ENCODE measurements at regions not wholly inside any gene's neighbourhood (a gene's known extent, or its start where the extent isn't known, plus 50 kb on each side); places are given as distances from the start of the nearest gene placed in this dataset.

GRCh38 chr6:29999416-29999815 lies 57.1 kb downstream of the HLA-A start:
- DNase-seq (ENCODE audit: low spot score), result no peak

DNA sequence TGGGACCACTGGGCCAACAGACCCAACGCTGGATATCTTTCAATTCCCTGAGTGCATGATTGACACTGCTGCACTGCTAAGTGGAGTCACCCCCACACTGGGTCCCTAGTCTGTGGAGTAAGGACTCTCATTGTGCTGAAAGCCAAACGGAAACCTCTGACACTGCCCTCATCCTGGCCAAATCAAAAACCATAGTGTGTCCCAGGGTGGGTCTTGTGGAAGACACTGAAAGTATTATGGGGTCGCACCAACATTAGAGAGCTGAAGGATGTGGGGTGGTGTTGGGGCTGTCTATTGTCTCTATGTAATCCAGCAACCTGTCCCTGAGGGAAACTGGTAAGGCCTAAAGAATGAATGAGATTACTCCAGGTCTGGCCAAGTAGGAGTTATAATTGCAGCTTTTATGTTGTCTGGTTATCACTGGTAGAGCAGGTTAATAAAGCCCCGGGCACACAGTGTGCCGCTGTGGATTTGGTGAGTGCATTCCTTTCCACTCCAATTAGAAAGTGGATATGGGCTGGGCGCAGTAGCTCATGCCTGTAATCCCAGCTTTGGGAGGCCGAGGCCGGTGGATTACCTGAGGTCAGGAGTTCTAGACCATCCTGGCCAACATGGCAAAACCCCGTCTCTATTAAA lies 57.9 kb downstream of the HLA-A start:
- DNase-seq (ENCODE audit: low spot score), result no peak

GRCh38 chr6:30002871-30003270 lies 58.2 kb upstream of the POLR1H start:
- peak; percentile 67 for DNase-seq (ENCODE audit: low spot score)

- no peak for DNase-seq (ENCODE audit: low spot score)
Measured at GRCh38 chr6:30005482-30005881, 55.6 kb upstream of the POLR1H start.

- peak; percentile 28 for DNase-seq (ENCODE audit: low spot score)
Measured at GRCh38 chr6:30006170-30007131, 54.6 kb upstream of the POLR1H start.

DNA sequence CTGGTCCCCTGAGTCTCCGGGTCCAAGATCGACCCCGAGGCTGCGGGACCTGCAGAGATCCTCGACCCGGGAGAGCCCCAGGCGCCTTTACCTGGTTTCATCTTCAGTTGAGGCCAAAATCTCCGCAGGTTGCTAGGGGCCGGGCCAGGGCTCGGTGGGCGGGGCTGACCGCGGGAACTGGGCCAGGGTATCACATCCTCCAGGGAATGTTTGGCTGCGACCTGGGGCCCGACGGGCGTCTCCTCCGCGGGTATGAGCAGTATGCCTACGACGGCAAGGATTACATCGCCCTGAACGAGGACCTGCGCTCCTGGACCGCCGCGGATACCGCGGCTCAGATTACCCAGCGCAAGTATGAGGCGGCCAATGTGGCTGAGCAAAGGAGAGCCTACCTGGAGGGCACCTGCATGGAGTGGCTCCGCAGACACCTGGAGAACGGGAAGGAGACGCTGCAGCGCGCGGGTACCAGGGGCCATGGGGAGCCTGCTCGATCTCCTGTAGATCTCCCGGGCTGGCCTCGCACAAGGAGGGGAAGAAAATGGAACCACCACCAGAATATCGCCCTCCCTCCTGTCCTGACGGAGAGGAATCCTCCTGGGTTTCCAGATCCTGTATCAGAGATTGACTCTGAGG lies 53.8 kb upstream of the POLR1H start:
- no peak for DNase-seq (ENCODE audit: low spot score)

- DNase-seq (ENCODE audit: low spot score), result no peak
Measured at GRCh38 chr6:30009113-30009512, 52.0 kb upstream of the POLR1H start.

All from AG08395 (cell line).